H9 (cell line): ENCODE measurements at regions not wholly inside any gene's neighbourhood (a gene's known extent, or its start where the extent isn't known, plus 50 kb on each side); places are given as distances from the start of the nearest gene placed in this dataset.

Experiments
- DNase-seq: peaks from one replicate; pipeline ENCODE4 v3.0.0-alpha.2; 2017
- H2AFZ ChIP-seq: one replicate; pipeline ENCODE4 v1.6.1; 2013; ENCODE audit warnings: mild to moderate bottlenecking, low read length, control low read depth, moderate library complexity
- H2AK5ac ChIP-seq: 2 replicates; pipeline ENCODE4 v1.6.1; 2013; ENCODE audit warnings: low read length, control low read depth, mixed read lengths; ENCODE audit not compliant: insufficient read length
- H2BK120ac ChIP-seq: one replicate; pipeline ENCODE4 v1.6.1; 2013; ENCODE audit warnings: low read depth, mild to moderate bottlenecking, low read length, control low read depth, inconsistent platforms; ENCODE audit not compliant: poor library complexity, severe bottlenecking
- H2BK12ac ChIP-seq: 2 replicates; pipeline ENCODE4 v1.6.1; 2013; ENCODE audit warnings: low read length, control low read depth, mixed read lengths, low read depth; ENCODE audit not compliant: insufficient read length
- H2BK15ac ChIP-seq: 2 replicates; pipeline ENCODE4 v1.6.1; 2013; ENCODE audit warnings: low read depth, low read length, control low read depth
- H2BK20ac ChIP-seq: one replicate; pipeline ENCODE4 v1.6.1; 2013; ENCODE audit warnings: low read depth, mild to moderate bottlenecking, low read length, control low read depth, inconsistent platforms; ENCODE audit not compliant: poor library complexity, severe bottlenecking
- H2BK5ac ChIP-seq: 2 replicates; pipeline ENCODE4 v1.6.1; 2013; ENCODE audit warnings: low read length, control low read depth, mixed read lengths; ENCODE audit not compliant: insufficient read length
- H3K14ac ChIP-seq: 2 replicates; pipeline ENCODE4 v1.6.1; 2013; ENCODE audit warnings: low read length, control low read depth; ENCODE audit not compliant: insufficient read depth
- H3K18ac ChIP-seq: 2 replicates; pipeline ENCODE4 v1.6.1; 2013; ENCODE audit warnings: low read depth, mild to moderate bottlenecking, mixed read lengths, low read length, control low read depth; ENCODE audit not compliant: insufficient read length
- H3K23ac ChIP-seq: 2 replicates; pipeline ENCODE4 v1.6.1; 2013; ENCODE audit warnings: low read length, control low read depth, mixed read lengths, low read depth; ENCODE audit not compliant: insufficient read length
- H3K23me2 ChIP-seq: 2 replicates; pipeline ENCODE4 v1.6.1; 2013; ENCODE audit warnings: low read depth, mild to moderate bottlenecking, mixed read lengths, low read length, control low read depth; ENCODE audit not compliant: insufficient read length, poor library complexity, severe bottlenecking
- H3K27ac ChIP-seq: 2 replicates; pipeline ENCODE4 v1.5.1; 2013; ENCODE audit warnings: low read length, control low read depth, mixed read lengths, low read depth; ENCODE audit not compliant: insufficient read length
- H3K27me3 ChIP-seq: 2 replicates; pipeline ENCODE4 v1.6.1; 2013; ENCODE audit warnings: low read length, control low read depth, inconsistent platforms; ENCODE audit not compliant: insufficient read depth
- H3K4ac ChIP-seq: 2 replicates; pipeline ENCODE4 v1.6.1; 2013; ENCODE audit warnings: low read depth, mild to moderate bottlenecking, control low read depth, inconsistent platforms, low read length, moderate library complexity
- H3K4me1 ChIP-seq: 2 replicates; pipeline ENCODE4 v1.6.1; 2013; ENCODE audit warnings: low read length, control low read depth, inconsistent platforms; ENCODE audit not compliant: insufficient read depth
- H3K4me2 ChIP-seq: 2 replicates; pipeline ENCODE4 v1.6.1; 2013; ENCODE audit warnings: low read length, control low read depth, mixed read lengths; ENCODE audit not compliant: insufficient read length, insufficient read depth
- H3K56ac ChIP-seq: 2 replicates; pipeline ENCODE4 v1.6.1; 2013; ENCODE audit warnings: low read depth, mild to moderate bottlenecking, mixed read lengths, low read length, control low read depth; ENCODE audit not compliant: insufficient read length
- H3K79me1 ChIP-seq: 2 replicates; pipeline ENCODE4 v1.6.1; 2013; ENCODE audit warnings: low read depth, mild to moderate bottlenecking, moderate library complexity, low read length, control low read depth, inconsistent platforms; ENCODE audit not compliant: insufficient read depth, poor library complexity, severe bottlenecking
- H3K79me2 ChIP-seq: 2 replicates; pipeline ENCODE4 v1.6.1; 2013; ENCODE audit warnings: low read length, control low read depth, inconsistent platforms; ENCODE audit not compliant: insufficient read depth
- H3K9ac ChIP-seq: 2 replicates; pipeline ENCODE4 v1.6.1; 2013; ENCODE audit warnings: low read length, control low read depth, mixed read lengths; ENCODE audit not compliant: insufficient read length; ENCODE audit errors: extremely low read depth
- H3K9me3 ChIP-seq: one replicate; pipeline ENCODE4 v1.6.1; 2013; ENCODE audit warnings: low read depth, low read length, inconsistent platforms; ENCODE audit not compliant: control insufficient read depth
- H3T11ph ChIP-seq: one replicate; pipeline ENCODE4 v1.6.1; 2013; ENCODE audit warnings: mild to moderate bottlenecking, low read length, control low read depth, inconsistent platforms
- H4K20me1 ChIP-seq: one replicate; pipeline ENCODE4 v1.6.1; 2013; ENCODE audit not compliant: control insufficient read depth, insufficient read length, insufficient read depth
- H4K5ac ChIP-seq: 2 replicates; pipeline ENCODE4 v1.6.1; 2013; ENCODE audit warnings: low read depth, mild to moderate bottlenecking, mixed read lengths, low read length, control low read depth; ENCODE audit not compliant: insufficient read length
- H4K8ac ChIP-seq: replicated peaks from 2 replicates; pipeline ENCODE4 v1.6.1; 2013; ENCODE audit warnings: low read length, control low read depth, mixed read lengths, low read depth; ENCODE audit not compliant: insufficient read length
- H4K91ac ChIP-seq: 2 replicates; pipeline ENCODE4 v1.6.1; 2013; ENCODE audit warnings: low read depth, mild to moderate bottlenecking, moderate library complexity, mixed read lengths, low read length, control low read depth; ENCODE audit not compliant: insufficient read length
- H3K27ac Mint-ChIP-seq, 3 experiments: 2 replicates in 2 of 3; 3 replicates in 1 of 3; pipeline ENCODE4 v1.8.0; 2020 to 2021; ENCODE audit warnings: mixed read lengths in 3 of 3, mild to moderate bottlenecking in 1 of 3, moderate library complexity in 1 of 3
- H3K27me3 Mint-ChIP-seq: 2 replicates; pipeline ENCODE4 v1.8.0; 2021; ENCODE audit warnings: low read depth, mild to moderate bottlenecking, moderate library complexity, mixed read lengths
- H3K36me3 Mint-ChIP-seq, 3 experiments: 2 replicates in 2 of 3; 3 replicates in 1 of 3; pipeline ENCODE4 v1.8.0; 2020 to 2021; ENCODE audit warnings: low read depth in 3 of 3, mixed read lengths in 3 of 3; ENCODE audit not compliant: insufficient read depth in 1 of 3
- H3K4me1 Mint-ChIP-seq, 2 experiments: 2 replicates each; pipeline ENCODE4 v1.8.0; 2020; ENCODE audit warnings: mixed read lengths in 2 of 2
- H3K4me3 Mint-ChIP-seq, 2 experiments: 2 replicates in 1 of 2; 3 replicates in 1 of 2; pipeline ENCODE4 v1.8.0; 2020 to 2021; ENCODE audit warnings: mild to moderate bottlenecking in 2 of 2, mixed read lengths in 2 of 2, moderate library complexity in 1 of 2
- H3K9me3 Mint-ChIP-seq, 2 experiments: 2 replicates in 1 of 2; 3 replicates in 1 of 2; pipeline ENCODE4 v1.8.0; 2020; ENCODE audit warnings: mild to moderate bottlenecking in 2 of 2, mixed read lengths in 2 of 2, moderate library complexity in 1 of 2
- TF ChIP-seq, protein P1 (sequence below): fragments of 200-600 bp; sonication (generic); conservative IDR thresholded peaks from 3 replicates; pipeline ENCODE4 v1.8.0; 2021; ENCODE audit warnings: antibody characterized with exemption, mild to moderate bottlenecking

DNA sequence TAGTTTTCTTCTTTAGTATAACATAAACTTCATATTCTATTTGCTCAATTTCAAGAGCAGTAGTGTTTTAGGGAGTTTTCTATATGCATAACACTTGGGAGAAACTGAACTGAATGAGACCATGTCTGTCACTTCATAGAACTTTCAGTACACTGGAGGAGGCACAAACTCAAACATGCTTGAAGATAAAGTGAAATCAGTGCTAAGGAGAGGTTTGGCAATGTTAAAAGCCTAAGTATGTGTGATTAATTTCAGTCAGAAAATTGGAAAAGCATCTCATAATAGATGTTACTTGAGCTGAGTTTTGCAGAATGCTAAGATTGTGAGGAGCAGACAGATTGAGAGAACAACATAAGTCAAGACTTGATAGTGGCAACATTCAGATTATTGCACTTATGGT, 411.2 kb upstream of the HS3ST1 start:
- Mint-ChIP-seq H3K9me3 (no peaks in the 10 kb centered on the region), H3K4me1 (peaks cover 5% of the 10 kb centered on the region in 2 experiments), H3K27me3 (no peaks in the 10 kb centered on the region), H3K27ac (no peak overlapping the region), H3K36me3 (no peaks in the 10 kb centered on the region), H3K4me3 (no peak overlapping the region)
- Histone ChIP-seq H2BK20ac (no peak overlapping the region), H3K4ac (no peak overlapping the region), H3T11ph (no peak overlapping the region), H2BK12ac (no peak overlapping the region), H3K27ac (no peak overlapping the region), H4K8ac (no peak overlapping the region), H3K4me1 (no peaks in the 10 kb centered on the region), H3K4me2 (no peak overlapping the region), H3K79me2 (no peaks in the 10 kb centered on the region), H2AK5ac (no peak overlapping the region), H3K23ac (no peak overlapping the region), H3K9ac (no peak overlapping the region), H3K18ac (no peak overlapping the region), H4K20me1 (no peaks in the 10 kb centered on the region), H3K79me1 (no peaks in the 10 kb centered on the region), H2BK5ac (no peak overlapping the region), H3K56ac (no peak overlapping the region), H2BK120ac (no peak overlapping the region), H3K23me2 (no peaks in the 10 kb centered on the region), H4K91ac (no peak overlapping the region), H3K27me3 (no peaks in the 10 kb centered on the region), H3K14ac (no peak overlapping the region), H2BK15ac (no peak overlapping the region), H2AFZ (no peak overlapping the region), H3K9me3 (no peaks in the 10 kb centered on the region), H4K5ac (no peak overlapping the region)
- TF ChIP-seq, protein P1, sequence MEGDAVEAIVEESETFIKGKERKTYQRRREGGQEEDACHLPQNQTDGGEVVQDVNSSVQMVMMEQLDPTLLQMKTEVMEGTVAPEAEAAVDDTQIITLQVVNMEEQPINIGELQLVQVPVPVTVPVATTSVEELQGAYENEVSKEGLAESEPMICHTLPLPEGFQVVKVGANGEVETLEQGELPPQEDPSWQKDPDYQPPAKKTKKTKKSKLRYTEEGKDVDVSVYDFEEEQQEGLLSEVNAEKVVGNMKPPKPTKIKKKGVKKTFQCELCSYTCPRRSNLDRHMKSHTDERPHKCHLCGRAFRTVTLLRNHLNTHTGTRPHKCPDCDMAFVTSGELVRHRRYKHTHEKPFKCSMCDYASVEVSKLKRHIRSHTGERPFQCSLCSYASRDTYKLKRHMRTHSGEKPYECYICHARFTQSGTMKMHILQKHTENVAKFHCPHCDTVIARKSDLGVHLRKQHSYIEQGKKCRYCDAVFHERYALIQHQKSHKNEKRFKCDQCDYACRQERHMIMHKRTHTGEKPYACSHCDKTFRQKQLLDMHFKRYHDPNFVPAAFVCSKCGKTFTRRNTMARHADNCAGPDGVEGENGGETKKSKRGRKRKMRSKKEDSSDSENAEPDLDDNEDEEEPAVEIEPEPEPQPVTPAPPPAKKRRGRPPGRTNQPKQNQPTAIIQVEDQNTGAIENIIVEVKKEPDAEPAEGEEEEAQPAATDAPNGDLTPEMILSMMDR: no peak
- no peak for DNase-seq
